SK-N-SH (cell line): ENCODE measurements at regions not wholly inside any gene's neighbourhood (a gene's known extent, or its start where the extent isn't known, plus 50 kb on each side); places are given as distances from the start of the nearest gene placed in this dataset.

ENCODE experiments used
- CTCF ChIA-PET: fragments of 300-600, 350-600 bp; formaldehyde crosslinking; extraction: SDS; loops from one replicate; lab custom pipeline; 2021; lab: Yijun Ruan, JAX
- POLR2A ChIA-PET: fragments of 350-600 bp; sonication (Branson Sonifier 250); formaldehyde crosslinking; extraction: SDS; loops from one replicate; lab custom pipeline; 2020; ENCODE audit warnings: antibody characterized with exemption, inconsistent platforms; lab: Yijun Ruan, JAX
- DNase-seq: peaks from one replicate; pipeline ENCODE4 v3.0.0; 2012
- H2AFZ ChIP-seq: fragments of 200-600 bp; sonication (generic); 2 replicates; pipeline ENCODE4 v1.8.1; 2016; ENCODE audit warnings: antibody characterized with exemption, mild to moderate bottlenecking, low read depth
- H3F3A ChIP-seq: fragments of 200-600 bp; sonication (generic); replicated peaks from 2 replicates; pipeline ENCODE3; 2016; ENCODE audit warnings: antibody characterized with exemption, mild to moderate bottlenecking; ENCODE audit not compliant: insufficient read depth
- H3K27ac ChIP-seq, 2 experiments: fragments of 200-500 bp in 1 of 2; fragments of 200-600 bp in 1 of 2; sonication (Bioruptor generic) in 1 of 2; sonication (generic), shearing (Covaris generic) in 1 of 2; 2 replicates each; pipeline versions ENCODE4 v1.5.1 to v1.6.1; 2014 to 2016; ENCODE audit warnings: low read depth in 2 of 2, inconsistent platforms in 1 of 2, low read length in 1 of 2, mild to moderate bottlenecking in 1 of 2, mixed read lengths in 1 of 2
- H3K27me3 ChIP-seq: fragments of 200-600 bp; sonication (generic), shearing (Covaris generic); 2 replicates; pipeline ENCODE4 v1.6.1; 2016; ENCODE audit warnings: mixed run types; ENCODE audit not compliant: insufficient read depth
- H3K36me3 ChIP-seq, 2 experiments: fragments of 200-500 bp in 1 of 2; fragments of 200-600 bp in 1 of 2; sonication (Bioruptor generic) in 1 of 2; sonication (generic) in 1 of 2; replicated peaks in 1 of 2; 2 replicates each; pipeline versions ENCODE3 to v1.5.1; 2014 to 2016; ENCODE audit warnings: low read length in 1 of 2, mild to moderate bottlenecking in 1 of 2; ENCODE audit not compliant: insufficient read depth in 2 of 2, control insufficient read depth in 1 of 2
- H3K4me1 ChIP-seq, 2 experiments: fragments of 200-500 bp in 1 of 2; fragments of 200-600 bp in 1 of 2; sonication (Bioruptor generic) in 1 of 2; sonication (generic), shearing (Covaris generic) in 1 of 2; 2 replicates each; pipeline versions ENCODE4 v1.5.1 to v1.6.1; 2014 to 2016; ENCODE audit warnings: low read depth in 1 of 2, low read length in 1 of 2, mixed run types in 1 of 2; ENCODE audit not compliant: insufficient read depth in 2 of 2, control insufficient read depth in 1 of 2
- H3K4me2 ChIP-seq: fragments of 200-600 bp; sonication (generic), shearing (Covaris generic); 2 replicates; pipeline ENCODE4 v1.6.1; 2017; ENCODE audit warnings: mixed run types
- H3K4me3 ChIP-seq, 2 experiments: fragments of 200-500 bp in 1 of 2; fragments of 200-600 bp in 1 of 2; sonication (Bioruptor generic) in 1 of 2; sonication (generic), shearing (Covaris generic) in 1 of 2; 2 replicates each; pipeline versions ENCODE4 v1.5.1 to v1.8.1; 2014 to 2016; ENCODE audit warnings: low read depth in 2 of 2, inconsistent platforms in 1 of 2, low read length in 1 of 2, mild to moderate bottlenecking in 1 of 2, mixed read lengths in 1 of 2, moderate library complexity in 1 of 2
- H3K79me2 ChIP-seq: fragments of 200-600 bp; sonication (generic); 2 replicates; pipeline ENCODE4 v1.8.1; 2017; ENCODE audit warnings: mild to moderate bottlenecking; ENCODE audit not compliant: insufficient read depth
- H3K9ac ChIP-seq: fragments of 200-600 bp; sonication (generic); 2 replicates; pipeline ENCODE4 v1.6.1; 2017; ENCODE audit warnings: mixed run types
- H3K9me2 ChIP-seq: fragments of 200-600 bp; sonication (generic); 2 replicates; pipeline ENCODE4 v1.6.1; 2017; ENCODE audit warnings: mixed run types
- H3K9me3 ChIP-seq: fragments of 200-600 bp; sonication (generic); 2 replicates; pipeline ENCODE4 v1.6.1; 2017; ENCODE audit warnings: mixed run types, mild to moderate bottlenecking, moderate library complexity
- H4K20me1 ChIP-seq: fragments of 200-600 bp; sonication (generic); 2 replicates; pipeline ENCODE4 v1.6.1; 2017; ENCODE audit warnings: mild to moderate bottlenecking, mixed run types; ENCODE audit not compliant: insufficient read depth
- CHD2 ChIP-seq: fragments of 150-350 bp; IDR thresholded peaks from 2 replicates; pipeline ENCODE4 v1.6.1; 2018; ENCODE audit warnings: low read length; ENCODE audit not compliant: partially characterized antibody
- EP300 ChIP-seq, 2 experiments: IDR thresholded peaks; 2 replicates each; pipeline versions ENCODE4 v1.4.0 to v1.6.1; 2012; ENCODE audit warnings: borderline replicate concordance in 1 of 2, low read depth in 1 of 2, low read length in 1 of 2
- FOXJ3 ChIP-seq: sonication (generic); formaldehyde crosslinking; IDR thresholded peaks from 2 replicates; pipeline ENCODE4 v1.5.1; 2020; ENCODE audit warnings: mild to moderate bottlenecking, missing genetic modification reagents
- GABPA ChIP-seq: IDR thresholded peaks from 2 replicates; pipeline ENCODE4 v1.4.0; 2012; ENCODE audit warnings: low read depth, mild to moderate bottlenecking
- GATA2 ChIP-seq: sonication (generic); formaldehyde crosslinking; IDR thresholded peaks from 2 replicates; pipeline ENCODE4 v1.5.0; 2020; ENCODE audit warnings: mild to moderate bottlenecking, missing genetic modification reagents
- JUND ChIP-seq: IDR thresholded peaks from 2 replicates; pipeline ENCODE4 v1.4.0; 2012
- RAD21 ChIP-seq: IDR thresholded peaks from 2 replicates; pipeline ENCODE4 v1.6.1; 2012; ENCODE audit warnings: mild to moderate bottlenecking, low read length
- RCOR1 ChIP-seq: fragments of 150-350 bp; IDR thresholded peaks from 2 replicates; pipeline ENCODE4 v1.6.1; 2017; ENCODE audit warnings: antibody characterized with exemption, low read length
- RFX5 ChIP-seq: IDR thresholded peaks from 2 replicates; pipeline ENCODE4 v1.6.1; 2012; ENCODE audit warnings: mild to moderate bottlenecking, improper control_type of control experiment, low read length
- SIN3A ChIP-seq: IDR thresholded peaks from 2 replicates; pipeline ENCODE4 v1.6.1; 2012; ENCODE audit warnings: low read depth, mild to moderate bottlenecking, low read length, moderate library complexity, borderline replicate concordance
- WGBS: methylation state at CpG from one replicate; pipeline ENCODE4 v1.1.6; 2017; ENCODE audit warnings: low lambda C conversion rate; 5-methylcytosine and 5-hydroxymethylcytosine counted together
- TF ChIP-seq, protein P1 (sequence below): fragments of 150-350 bp; IDR thresholded peaks from 2 replicates; pipeline ENCODE4 v1.6.1; 2016; ENCODE audit warnings: mild to moderate bottlenecking, low read depth, low read length
- TF ChIP-seq, protein P2 (sequence below): IDR thresholded peaks from 2 replicates; pipeline ENCODE4 v1.4.0; 2012; ENCODE audit warnings: low read depth, borderline replicate concordance

DNA sequence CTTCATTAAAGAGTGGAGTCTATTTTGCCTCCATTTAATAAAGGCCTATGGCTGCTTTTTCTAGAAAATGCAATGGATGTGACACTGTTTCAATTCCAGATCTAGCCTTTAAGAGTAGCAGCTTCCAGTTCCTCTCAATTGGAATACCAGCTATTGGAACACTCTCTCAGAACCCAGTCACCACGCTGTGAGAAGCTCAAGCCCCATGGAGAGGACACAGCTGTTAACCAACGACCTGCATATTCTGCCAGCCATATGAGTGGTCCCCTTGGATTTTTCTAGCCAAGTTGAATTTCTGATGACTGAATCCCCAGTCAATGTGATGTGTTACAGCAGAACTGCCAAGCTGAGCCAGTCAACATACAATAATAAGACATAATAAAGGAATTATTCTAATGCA is 131.8 kb downstream of the TMTC3 start:
- H4K20me1 ChIP-seq: no peaks in the 10 kb centered on the region
- H3K9me3 ChIP-seq: no peaks in the 10 kb centered on the region
- TF ChIP-seq RCOR1: no peak
- TF ChIP-seq JUND: no peak
- TF ChIP-seq, protein P1, sequence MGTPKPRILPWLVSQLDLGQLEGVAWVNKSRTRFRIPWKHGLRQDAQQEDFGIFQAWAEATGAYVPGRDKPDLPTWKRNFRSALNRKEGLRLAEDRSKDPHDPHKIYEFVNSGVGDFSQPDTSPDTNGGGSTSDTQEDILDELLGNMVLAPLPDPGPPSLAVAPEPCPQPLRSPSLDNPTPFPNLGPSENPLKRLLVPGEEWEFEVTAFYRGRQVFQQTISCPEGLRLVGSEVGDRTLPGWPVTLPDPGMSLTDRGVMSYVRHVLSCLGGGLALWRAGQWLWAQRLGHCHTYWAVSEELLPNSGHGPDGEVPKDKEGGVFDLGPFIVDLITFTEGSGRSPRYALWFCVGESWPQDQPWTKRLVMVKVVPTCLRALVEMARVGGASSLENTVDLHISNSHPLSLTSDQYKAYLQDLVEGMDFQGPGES: no peak
- no peak for TF ChIP-seq RAD21
- TF ChIP-seq GATA2 (CRISPR knock-in tag): no peak
- TF ChIP-seq CHD2: no peak
- TF ChIP-seq SIN3A: no peak
- TF ChIP-seq RFX5: no peak
- TF ChIP-seq, protein P2, sequence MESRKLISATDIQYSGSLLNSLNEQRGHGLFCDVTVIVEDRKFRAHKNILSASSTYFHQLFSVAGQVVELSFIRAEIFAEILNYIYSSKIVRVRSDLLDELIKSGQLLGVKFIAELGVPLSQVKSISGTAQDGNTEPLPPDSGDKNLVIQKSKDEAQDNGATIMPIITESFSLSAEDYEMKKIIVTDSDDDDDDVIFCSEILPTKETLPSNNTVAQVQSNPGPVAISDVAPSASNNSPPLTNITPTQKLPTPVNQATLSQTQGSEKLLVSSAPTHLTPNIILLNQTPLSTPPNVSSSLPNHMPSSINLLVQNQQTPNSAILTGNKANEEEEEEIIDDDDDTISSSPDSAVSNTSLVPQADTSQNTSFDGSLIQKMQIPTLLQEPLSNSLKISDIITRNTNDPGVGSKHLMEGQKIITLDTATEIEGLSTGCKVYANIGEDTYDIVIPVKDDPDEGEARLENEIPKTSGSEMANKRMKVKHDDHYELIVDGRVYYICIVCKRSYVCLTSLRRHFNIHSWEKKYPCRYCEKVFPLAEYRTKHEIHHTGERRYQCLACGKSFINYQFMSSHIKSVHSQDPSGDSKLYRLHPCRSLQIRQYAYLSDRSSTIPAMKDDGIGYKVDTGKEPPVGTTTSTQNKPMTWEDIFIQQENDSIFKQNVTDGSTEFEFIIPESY: no peak
- no peak for TF ChIP-seq GABPA
- TF ChIP-seq, all 33 proteins: peak for 0
- 62% methylated on average over 2 of the region's 2 CpGs for WGBS
- CTCF ChIA-PET: no interaction called here
- Histone ChIP-seq H3K79me2 (no peaks in the 10 kb centered on the region), H3K4me3 (no peak overlapping the region), H3K9me2 (no peaks in the 10 kb centered on the region), H3F3A (no peaks in the 10 kb centered on the region), H2AFZ (no peak overlapping the region), H3K4me2 (no peak overlapping the region), H3K27ac (no peak overlapping the region), H3K27me3 (no peaks in the 10 kb centered on the region), H3K4me1 (no peaks in the 10 kb centered on the region), H3K36me3 (no peaks in the 10 kb centered on the region), H3K9ac (no peak overlapping the region)
- POLR2A ChIA-PET: no interaction called here
- no peak for DNase-seq

DNA sequence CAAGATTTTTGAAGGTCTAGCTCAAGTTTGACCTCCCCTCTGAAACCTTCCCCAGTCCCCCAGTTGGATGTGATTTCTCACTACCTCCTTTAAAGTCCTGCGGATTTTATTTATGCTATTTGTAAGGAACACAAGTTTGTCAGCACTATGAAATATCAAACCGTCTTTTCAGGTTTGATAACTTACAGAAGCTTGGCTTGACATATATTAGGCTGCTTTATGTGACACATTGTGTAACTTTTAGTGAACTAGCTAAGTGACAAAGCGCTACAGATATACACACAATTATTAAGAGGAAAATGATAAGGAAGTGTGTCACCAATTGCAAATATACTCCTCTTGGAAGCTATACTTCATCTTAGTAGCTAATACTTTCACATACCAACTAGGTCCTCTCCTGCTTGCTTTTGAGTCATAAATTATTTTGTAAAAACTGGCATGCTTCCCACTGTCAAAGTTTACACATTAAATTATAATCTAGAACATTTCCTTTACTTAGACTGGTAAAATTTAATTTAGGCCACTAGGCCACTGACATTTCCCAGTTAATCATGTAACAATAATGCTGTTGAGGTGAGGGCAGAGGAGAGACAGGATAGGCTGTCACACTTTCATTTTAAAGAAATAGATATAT is 149.5 kb downstream of the TMTC3 start:
- Histone ChIP-seq H4K20me1 (no peaks in the 10 kb centered on the region), H3K4me2 (no peak overlapping the region), H3K4me3 (no peak overlapping the region), H3K9me2 (no peaks in the 10 kb centered on the region), H3K36me3 (no peaks in the 10 kb centered on the region), H3K79me2 (no peaks in the 10 kb centered on the region), H3K27me3 (no peaks in the 10 kb centered on the region), H3K9ac (no peak overlapping the region), H2AFZ (no peak overlapping the region), H3K4me1 (no peaks in the 10 kb centered on the region), H3K9me3 (0 out of 2 replicates have a peak, but pooled peaks cover 4% of the 10 kb centered on the region), H3F3A (no peaks in the 10 kb centered on the region), H3K27ac (peak overlapping the region in 1 of 2 experiments; percentile 36; a peak in 1 of 4 replicates)
- POLR2A ChIA-PET: no interaction called here
- 64% methylated on average over 3 of the region's 3 CpGs for WGBS
- 0 out of 2 replicates have a peak, but pooled peaks have one; percentile 9 for TF ChIP-seq JUND
- no peak for TF ChIP-seq FOXJ3
- no peak for TF ChIP-seq EP300 (IDR thresholded peaks at IDR 0.05; ENCODE audit: borderline replicate concordance in 1 of 2, low read depth in 1 of 2, low read length in 1 of 2)
- DNase-seq: no peak
- CTCF ChIA-PET: no interaction called here
